HUES6 (cell line): ENCODE measurements at regions not wholly inside any gene's neighbourhood (a gene's known extent, or its start where the extent isn't known, plus 50 kb on each side); places are given as distances from the start of the nearest gene placed in this dataset.
"Not testable (repeated sequence)": the region's sequence is repeated elsewhere in the genome, so short reads cannot be mapped to it uniquely, and the experiment has no call there.

Experiments used
- H3K27ac ChIP-seq: 2 replicates; pipeline ENCODE4 v1.7.0; 2013; ENCODE audit warnings: low read depth, mild to moderate bottlenecking, low read length, inconsistent platforms
- H3K27me3 ChIP-seq: 2 replicates; pipeline ENCODE4 v1.6.1; 2013; ENCODE audit warnings: low read length; ENCODE audit not compliant: control insufficient read depth, insufficient read depth
- H3K36me3 ChIP-seq: 2 replicates; pipeline ENCODE4 v1.6.1; 2013; ENCODE audit warnings: low read length; ENCODE audit not compliant: control insufficient read depth, insufficient read depth
- H3K4me1 ChIP-seq: 2 replicates; pipeline ENCODE4 v1.6.1; 2013; ENCODE audit warnings: low read length; ENCODE audit not compliant: control insufficient read depth, insufficient read depth
- H3K4me3 ChIP-seq: 2 replicates; pipeline ENCODE4 v1.5.1; 2013; ENCODE audit warnings: low read depth, low read length
- H3K9ac ChIP-seq: one replicate; pipeline ENCODE4 v1.6.1; 2013; ENCODE audit warnings: mild to moderate bottlenecking, low read length
- H3K9me3 ChIP-seq: 2 replicates; pipeline ENCODE4 v1.6.1; 2013; ENCODE audit warnings: low read depth, low read length; ENCODE audit not compliant: control insufficient read depth, insufficient read depth

DNA sequence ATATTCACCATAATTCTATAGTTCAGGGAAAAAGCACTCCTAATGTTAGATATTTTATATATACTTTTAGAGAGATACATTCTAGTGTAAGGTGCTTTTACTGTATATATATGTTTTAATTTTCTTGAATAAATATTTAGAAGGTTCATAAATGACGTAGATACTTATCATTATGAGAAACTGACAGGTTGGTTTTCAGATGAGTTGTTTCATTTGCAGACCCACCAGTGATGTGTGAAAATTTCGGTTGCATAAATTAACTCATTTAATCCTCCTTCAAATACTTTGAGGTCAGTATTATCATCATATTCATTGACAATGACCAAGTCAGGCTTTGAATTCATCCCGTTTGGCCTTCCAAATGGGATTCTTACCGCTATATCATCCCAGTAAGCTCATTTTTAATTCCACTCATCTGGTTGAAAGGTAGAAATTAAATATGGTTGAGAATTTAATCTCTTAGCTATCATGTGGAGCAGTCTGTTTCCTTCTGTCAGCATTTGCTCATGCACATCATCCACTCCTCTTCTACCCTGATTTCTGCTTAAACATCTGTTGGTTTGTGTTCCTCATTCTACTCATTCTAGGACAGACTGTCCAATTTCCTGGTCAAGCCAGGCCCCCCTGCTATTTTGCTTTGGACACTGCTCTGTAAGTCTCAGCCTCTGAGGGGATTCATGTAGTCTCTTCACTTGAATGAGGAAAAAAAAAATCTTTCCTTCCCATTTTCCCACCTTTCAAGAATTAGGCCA is 1156.6 kb downstream of the PLA2G4A start:
- Histone ChIP-seq H3K27ac (no peak overlapping the region), H3K4me1 (no peaks in the 10 kb centered on the region), H3K9me3 (no peaks in the 10 kb centered on the region), H3K27me3 (no peaks in the 10 kb centered on the region), H3K4me3 (no peak overlapping the region), H3K9ac (no peak overlapping the region), H3K36me3 (no peaks in the 10 kb centered on the region)

DNA sequence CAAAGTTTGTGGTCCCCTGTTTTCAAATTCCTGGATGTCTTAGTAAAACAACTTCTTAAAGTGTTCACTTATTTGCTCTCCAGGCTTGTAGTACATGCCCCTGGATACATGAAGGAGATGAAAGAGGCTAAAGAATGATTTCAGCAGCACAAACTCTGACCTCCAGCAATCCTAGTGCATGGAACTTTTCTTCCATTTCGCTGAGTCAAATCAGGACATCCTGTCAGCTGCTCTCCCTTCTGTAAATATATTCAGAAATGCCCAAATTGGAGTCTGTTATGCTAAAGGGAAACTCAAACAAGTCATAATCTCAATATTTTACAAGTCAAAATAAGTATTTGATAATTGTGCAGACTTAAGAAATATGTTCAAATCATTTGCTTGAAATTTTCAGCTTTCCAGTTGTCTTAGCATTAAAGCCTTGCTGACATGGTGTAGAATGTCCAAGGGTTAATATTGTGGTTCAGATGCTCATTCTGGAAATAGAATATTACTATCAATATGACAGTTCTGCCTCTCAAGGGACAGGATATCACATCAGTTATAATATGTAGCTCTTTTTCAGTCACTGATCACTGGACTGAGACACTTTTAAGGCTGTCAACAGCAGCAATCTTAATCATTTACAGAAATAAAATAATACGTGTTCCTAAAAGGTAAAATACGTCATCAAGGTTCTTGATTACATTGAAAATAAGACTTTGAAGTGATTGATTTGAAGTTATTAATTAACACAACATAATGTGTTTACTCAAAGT is 1157.3 kb downstream of the PLA2G4A start:
- H3K4me1 ChIP-seq: no peaks in the 10 kb centered on the region
- H3K27me3 ChIP-seq: no peaks in the 10 kb centered on the region

GRCh38 chr1:187987236-187987776 is 1158.6 kb downstream of the PLA2G4A start:
- Histone ChIP-seq H3K4me1 (0 out of 2 replicates have a peak, but pooled peaks cover 2% of the 10 kb centered on the region), H3K9ac (no peak overlapping the region), H3K9me3 (no peaks in the 10 kb centered on the region), H3K4me3 (no peak overlapping the region), H3K27me3 (no peaks in the 10 kb centered on the region), H3K36me3 (no peaks in the 10 kb centered on the region), H3K27ac (no peak overlapping the region)

More for the DNA sequence above, 1157.3 kb downstream of the PLA2G4A start:
- H3K36me3 ChIP-seq: no peaks in the 10 kb centered on the region
- H3K9me3 ChIP-seq: no peaks in the 10 kb centered on the region
- no peak overlapping the region for H3K27ac ChIP-seq
- no peak overlapping the region for H3K9ac ChIP-seq
- H3K4me3 ChIP-seq: no peak overlapping the region

- no peak overlapping the region for H3K9ac ChIP-seq
- H3K9me3 ChIP-seq: no peaks in the 10 kb centered on the region
- H3K4me3 ChIP-seq: no peak overlapping the region
- H3K27ac ChIP-seq: no peak overlapping the region
- H3K27me3 ChIP-seq: no peaks in the 10 kb centered on the region
- no peaks in the 10 kb centered on the region for H3K36me3 ChIP-seq
- H3K4me1 ChIP-seq: peaks cover 5% of the 10 kb centered on the region; the same call in 1 of the 2 replicates
These were observed 1163.2 kb downstream of the PLA2G4A start for GRCh38 chr1:187991944-187992343.

GRCh38 chr1:187996780-187997179 is 1168.0 kb downstream of the PLA2G4A start:
- H3K27me3 ChIP-seq: no peaks in the 10 kb centered on the region
- no peaks in the 10 kb centered on the region for H3K36me3 ChIP-seq
- H3K4me3 ChIP-seq: no peak overlapping the region
- no peaks in the 10 kb centered on the region for H3K9me3 ChIP-seq
- H3K9ac ChIP-seq: no peak overlapping the region
- peaks cover 5% of the 10 kb centered on the region; the same call in 1 of the 2 replicates for H3K4me1 ChIP-seq
- H3K27ac ChIP-seq: no peak overlapping the region

- Histone ChIP-seq H3K4me1 (no peaks in the 10 kb centered on the region), H3K9ac (no peak overlapping the region), H3K9me3 (no peaks in the 10 kb centered on the region), H3K27ac (no peak overlapping the region), H3K27me3 (no peaks in the 10 kb centered on the region), H3K4me3 (no peak overlapping the region), H3K36me3 (no peaks in the 10 kb centered on the region)
These were observed 1171.2 kb downstream of the PLA2G4A start for GRCh38 chr1:187999973-188000372.

- H3K36me3 ChIP-seq: not testable (repeated sequence)
These were observed 1174.9 kb downstream of the PLA2G4A start for GRCh38 chr1:188003687-188004086.

DNA sequence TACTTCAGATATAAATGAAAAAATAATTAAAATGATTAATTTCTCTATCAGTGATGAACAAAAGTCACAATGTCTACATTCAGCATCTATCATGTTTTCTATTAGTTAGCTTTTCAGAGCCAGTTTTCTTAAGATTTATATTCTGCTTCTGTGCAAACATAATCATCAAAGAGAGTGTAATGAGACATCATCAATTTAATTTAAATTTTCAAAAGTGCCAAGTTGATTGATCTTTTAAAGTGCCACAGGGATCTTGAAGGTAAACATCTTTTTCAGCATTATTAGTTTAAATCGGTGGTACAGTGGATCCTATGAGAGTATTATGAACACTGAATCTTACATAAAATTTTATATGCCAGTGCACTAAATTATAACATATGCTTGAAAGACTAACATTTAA is 1176.1 kb downstream of the PLA2G4A start:
- no peaks in the 10 kb centered on the region for H3K27me3 ChIP-seq
- no peak overlapping the region for H3K9ac ChIP-seq
- no peak overlapping the region for H3K27ac ChIP-seq
- H3K9me3 ChIP-seq: no peaks in the 10 kb centered on the region
- H3K36me3 ChIP-seq: no peaks in the 10 kb centered on the region
- no peaks in the 10 kb centered on the region for H3K4me1 ChIP-seq
- no peak overlapping the region for H3K4me3 ChIP-seq

More at GRCh38 chr1:188003687-188004086, 1174.9 kb downstream of the PLA2G4A start:
- not testable (repeated sequence) for H3K4me1 ChIP-seq, H3K27ac ChIP-seq, H3K9ac ChIP-seq, H3K4me3 ChIP-seq, H3K27me3 ChIP-seq, H3K9me3 ChIP-seq

GRCh38 chr1:188006354-188006753 is 1177.6 kb downstream of the PLA2G4A start:
- no peaks in the 10 kb centered on the region for H3K27me3 ChIP-seq
- no peaks in the 10 kb centered on the region for H3K9me3 ChIP-seq
- no peak overlapping the region for H3K9ac ChIP-seq
- no peaks in the 10 kb centered on the region for H3K36me3 ChIP-seq
- no peak overlapping the region for H3K4me3 ChIP-seq
- H3K4me1 ChIP-seq: no peaks in the 10 kb centered on the region
- no peak overlapping the region for H3K27ac ChIP-seq

- H3K27me3 ChIP-seq, H3K9me3 ChIP-seq, H3K4me1 ChIP-seq, H3K9ac ChIP-seq, H3K27ac ChIP-seq, H3K36me3 ChIP-seq, H3K4me3 ChIP-seq: not testable (repeated sequence)
These were observed 1184.6 kb downstream of the PLA2G4A start for GRCh38 chr1:188013222-188013849.

DNA sequence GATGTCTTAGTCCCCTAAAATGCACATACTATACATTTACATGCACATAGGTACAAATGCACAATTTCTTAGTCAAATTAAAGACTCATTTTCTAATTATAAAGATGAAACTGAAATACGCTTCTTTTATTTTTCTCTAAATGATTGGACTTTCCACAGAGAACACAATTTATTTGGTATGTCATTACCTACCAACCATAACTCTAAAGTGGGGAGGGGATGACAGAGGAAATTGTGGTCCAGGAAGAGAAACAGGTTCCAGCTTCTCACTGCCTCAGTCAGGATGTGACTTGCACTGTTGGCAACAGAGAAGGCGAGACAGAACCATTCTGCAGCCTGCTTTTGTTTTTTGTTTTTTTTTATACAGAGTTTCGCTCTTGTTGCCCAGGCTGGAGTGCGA is 1189.2 kb downstream of the PLA2G4A start:
- Histone ChIP-seq H3K9ac (no peak overlapping the region), H3K27ac (no peak overlapping the region), H3K4me3 (no peak overlapping the region), H3K27me3 (no peaks in the 10 kb centered on the region), H3K36me3 (no peaks in the 10 kb centered on the region), H3K9me3 (no peaks in the 10 kb centered on the region), H3K4me1 (no peaks in the 10 kb centered on the region)
